Activated T-cell treated with anti-CD3 and anti-CD28 coated beads, Interleukin-2, amount 50 U/mL, for 4 hours (primary cell): ENCODE measurements at regions not wholly inside any gene's neighbourhood (a gene's known extent, or its start where the extent isn't known, plus 50 kb on each side); places are given as distances from the start of the nearest gene placed in this dataset.
"Not testable (repeated sequence)": the region's sequence is repeated elsewhere in the genome, so short reads cannot be mapped to it uniquely, and the experiment has no call there.

Source experiments
- ATAC-seq, 2 donors: fragments of 200-7000 bp; cut with Tn5 transposase; one replicate each; pipeline ENCODE4 v1.10.0; 2021
- DNase-seq: peaks from one replicate; pipeline ENCODE4 v3.0.0-alpha.2; 2020
- H3K27me3 Mint-ChIP-seq: one replicate; pipeline ENCODE4 v1.8.0; 2021; ENCODE audit warnings: low read depth, mixed read lengths
- H3K36me3 Mint-ChIP-seq: one replicate; pipeline ENCODE4 v1.8.0; 2022; ENCODE audit warnings: mixed read lengths; ENCODE audit not compliant: insufficient read depth
- H3K4me1 Mint-ChIP-seq: one replicate; pipeline ENCODE4 v1.8.0; 2021; ENCODE audit warnings: low read depth, mixed read lengths
- H3K4me3 Mint-ChIP-seq: one replicate; pipeline ENCODE4 v1.8.0; 2021; ENCODE audit warnings: mild to moderate bottlenecking, moderate library complexity, mixed read lengths
- H3K9me3 Mint-ChIP-seq: one replicate; pipeline ENCODE4 v1.8.0; 2021; ENCODE audit warnings: mixed read lengths

- Mint-ChIP-seq H3K36me3 (no peaks in the 10 kb centered on the region), H3K9me3 (peaks cover 36% of the 10 kb centered on the region), H3K4me1 (no peaks in the 10 kb centered on the region), H3K27me3 (no peaks in the 10 kb centered on the region), H3K4me3 (no peak overlapping the region)
- ATAC-seq (no peak), DNase-seq (no peak)
Observed at GRCh38 chr16:61540216-61540615, 496.0 kb downstream of the CDH8 start.

- peaks cover 28% of the 10 kb centered on the region for H3K9me3 Mint-ChIP-seq
- no peak for ATAC-seq
- H3K4me1 Mint-ChIP-seq = no peaks in the 10 kb centered on the region
- no peak for DNase-seq
- H3K4me3 Mint-ChIP-seq = no peak overlapping the region
- no peaks in the 10 kb centered on the region for H3K36me3 Mint-ChIP-seq
- H3K27me3 Mint-ChIP-seq = no peaks in the 10 kb centered on the region
Observed at GRCh38 chr16:61530697-61531096, 505.5 kb downstream of the CDH8 start.

- DNase-seq = no peak
- H3K4me1 Mint-ChIP-seq = no peaks in the 10 kb centered on the region
- H3K9me3 Mint-ChIP-seq = peaks cover 8% of the 10 kb centered on the region
- no peaks in the 10 kb centered on the region for H3K36me3 Mint-ChIP-seq
- H3K4me3 Mint-ChIP-seq = no peak overlapping the region
- ATAC-seq = no peak
- H3K27me3 Mint-ChIP-seq = no peaks in the 10 kb centered on the region
Observed at GRCh38 chr16:61500851-61501250, 535.4 kb downstream of the CDH8 start.

GRCh38 chr16:61480250-61480649 lies 556.0 kb downstream of the CDH8 start:
- Mint-ChIP-seq H3K4me1 (no peaks in the 10 kb centered on the region), H3K9me3 (peaks cover 38% of the 10 kb centered on the region)

GRCh38 chr16:61471737-61472136 lies 564.5 kb downstream of the CDH8 start:
- DNase-seq = no peak
- peaks cover 33% of the 10 kb centered on the region for H3K9me3 Mint-ChIP-seq
- H3K4me3 Mint-ChIP-seq = no peak overlapping the region
- no peaks in the 10 kb centered on the region for H3K4me1 Mint-ChIP-seq
- H3K27me3 Mint-ChIP-seq = no peaks in the 10 kb centered on the region
- ATAC-seq = no peak
- no peaks in the 10 kb centered on the region for H3K36me3 Mint-ChIP-seq

More at GRCh38 chr16:61480250-61480649, 556.0 kb downstream of the CDH8 start:
- DNase-seq = no peak
- H3K4me3 Mint-ChIP-seq = no peak overlapping the region
- H3K27me3 Mint-ChIP-seq = no peaks in the 10 kb centered on the region
- no peaks in the 10 kb centered on the region for H3K36me3 Mint-ChIP-seq
- ATAC-seq = no peak

- ATAC-seq (no peak), DNase-seq (no peak)
- H3K4me3 Mint-ChIP-seq = no peak overlapping the region
- no peaks in the 10 kb centered on the region for H3K27me3 Mint-ChIP-seq
- no peaks in the 10 kb centered on the region for H3K4me1 Mint-ChIP-seq
- no peaks in the 10 kb centered on the region for H3K36me3 Mint-ChIP-seq
- H3K9me3 Mint-ChIP-seq = peaks cover 35% of the 10 kb centered on the region
Observed at GRCh38 chr16:61471023-61471422, 565.2 kb downstream of the CDH8 start.

GRCh38 chr16:61465285-61465684 lies 571.0 kb downstream of the CDH8 start:
- no peak for ATAC-seq
- Mint-ChIP-seq H3K4me1 (no peaks in the 10 kb centered on the region), H3K36me3 (no peaks in the 10 kb centered on the region), H3K4me3 (no peak overlapping the region), H3K9me3 (peaks cover 33% of the 10 kb centered on the region), H3K27me3 (no peaks in the 10 kb centered on the region)
- DNase-seq = no peak

- Mint-ChIP-seq H3K4me1 (no peaks in the 10 kb centered on the region), H3K9me3 (peaks cover 29% of the 10 kb centered on the region), H3K36me3 (no peaks in the 10 kb centered on the region), H3K27me3 (no peaks in the 10 kb centered on the region), H3K4me3 (no peak overlapping the region)
- ATAC-seq (no peak), DNase-seq (no peak)
Observed at GRCh38 chr16:61460020-61460419, 576.2 kb downstream of the CDH8 start.

GRCh38 chr16:61435346-61435745 lies 600.9 kb downstream of the CDH8 start:
- ATAC-seq (no peak), DNase-seq (no peak)
- Mint-ChIP-seq H3K9me3 (peaks cover 37% of the 10 kb centered on the region), H3K4me3 (no peak overlapping the region), H3K4me1 (no peaks in the 10 kb centered on the region), H3K27me3 (no peaks in the 10 kb centered on the region), H3K36me3 (no peaks in the 10 kb centered on the region)

- no peaks in the 10 kb centered on the region for H3K36me3 Mint-ChIP-seq
- no peak overlapping the region for H3K4me3 Mint-ChIP-seq
- DNase-seq = no peak
- H3K27me3 Mint-ChIP-seq = no peaks in the 10 kb centered on the region
- ATAC-seq = no peak
- no peaks in the 10 kb centered on the region for H3K4me1 Mint-ChIP-seq
- peaks cover 27% of the 10 kb centered on the region for H3K9me3 Mint-ChIP-seq
Observed at GRCh38 chr16:61432421-61432820, 603.8 kb downstream of the CDH8 start.

- DNase-seq (no peak), ATAC-seq (no peak)
- no peaks in the 10 kb centered on the region for H3K36me3 Mint-ChIP-seq
- no peaks in the 10 kb centered on the region for H3K4me1 Mint-ChIP-seq
- H3K9me3 Mint-ChIP-seq = peaks cover 24% of the 10 kb centered on the region
- no peaks in the 10 kb centered on the region for H3K27me3 Mint-ChIP-seq
- H3K4me3 Mint-ChIP-seq = no peak overlapping the region
Observed at GRCh38 chr16:61421111-61421510, 615.1 kb downstream of the CDH8 start.

- H3K4me1 Mint-ChIP-seq = no peaks in the 10 kb centered on the region
- no peak for DNase-seq
- H3K36me3 Mint-ChIP-seq = no peaks in the 10 kb centered on the region
- no peaks in the 10 kb centered on the region for H3K27me3 Mint-ChIP-seq
- H3K4me3 Mint-ChIP-seq = no peak overlapping the region
- no peak for ATAC-seq
- peaks cover 19% of the 10 kb centered on the region for H3K9me3 Mint-ChIP-seq
Observed at GRCh38 chr16:61419791-61420190, 616.4 kb downstream of the CDH8 start.

GRCh38 chr16:61418802-61419201 lies 617.4 kb downstream of the CDH8 start:
- DNase-seq, ATAC-seq, H3K4me1 Mint-ChIP-seq, H3K27me3 Mint-ChIP-seq, H3K36me3 Mint-ChIP-seq, H3K4me3 Mint-ChIP-seq: not testable (repeated sequence)
- H3K9me3 Mint-ChIP-seq = peaks cover 19% of the 10 kb centered on the region

- Mint-ChIP-seq H3K4me1 (no peaks in the 10 kb centered on the region), H3K4me3 (no peak overlapping the region), H3K27me3 (no peaks in the 10 kb centered on the region), H3K9me3 (peaks cover 16% of the 10 kb centered on the region), H3K36me3 (no peaks in the 10 kb centered on the region)
- ATAC-seq (no peak), DNase-seq (no peak)
Observed at GRCh38 chr16:61415126-61415525, 621.1 kb downstream of the CDH8 start.

GRCh38 chr16:61413021-61413420 lies 623.2 kb downstream of the CDH8 start:
- Mint-ChIP-seq H3K4me1 (no peaks in the 10 kb centered on the region), H3K36me3 (no peaks in the 10 kb centered on the region), H3K4me3 (no peak overlapping the region), H3K27me3 (no peaks in the 10 kb centered on the region), H3K9me3 (peaks cover 16% of the 10 kb centered on the region)
- no peak for ATAC-seq
- no peak for DNase-seq

- ATAC-seq (no peak), DNase-seq (no peak)
Observed at GRCh38 chr16:61412562-61412961, 623.7 kb downstream of the CDH8 start.

More at GRCh38 chr16:61412562-61412961, 623.7 kb downstream of the CDH8 start:
- Mint-ChIP-seq H3K4me1 (no peaks in the 10 kb centered on the region), H3K27me3 (no peaks in the 10 kb centered on the region), H3K36me3 (no peaks in the 10 kb centered on the region), H3K9me3 (peaks cover 14% of the 10 kb centered on the region), H3K4me3 (no peak overlapping the region)
